ENCODE measurements at regions not wholly inside any gene's neighbourhood (a gene's known extent, or its start where the extent isn't known, plus 50 kb on each side); places are given as distances from the start of the nearest gene placed in this dataset.

- Histone ChIP-seq H3K27ac (no peak overlapping the region), H3K4me3 (no peak overlapping the region), H3K4me1 (replicated peaks) (no peaks in the 10 kb centered on the region), H3K9me3 (no peaks in the 10 kb centered on the region), H3K36me3 (no peaks in the 10 kb centered on the region), H3K27me3 (replicated peaks; ENCODE audit: insufficient read depth) (no peaks in the 10 kb centered on the region)
- WGBS = 40% methylated on average over 2 of the region's 2 CpGs
- intact Hi-C loops (cut with DNase I) = no loop called here
- TF ChIP-seq POLR2A (IDR thresholded peaks at IDR 0.05) (no peak), POLR2AphosphoS5 (IDR thresholded peaks at IDR 0.05) (no peak), CTCF (IDR thresholded peaks at IDR 0.05) (no peak)
- no peak for DNase-seq (ENCODE audit: low spot score)
Observed at GRCh38 chr2:226337941-226338600, 461.5 kb downstream of the IRS1 start.

GRCh38 chr2:226336283-226336682, 463.3 kb downstream of the IRS1 start:
- H3K4me1 ChIP-seq (replicated peaks) = no peaks in the 10 kb centered on the region
- 86% methylated on average over 3 of the region's 3 CpGs for WGBS

GRCh38 chr2:226334981-226335720, 464.5 kb downstream of the IRS1 start:
- no peak for DNase-seq (ENCODE audit: low spot score)
- no peaks in the 10 kb centered on the region for H3K36me3 ChIP-seq
- no peaks in the 10 kb centered on the region for H3K27me3 ChIP-seq (replicated peaks; ENCODE audit: insufficient read depth)
- no peaks in the 10 kb centered on the region for H3K9me3 ChIP-seq
- no peak overlapping the region for H3K4me3 ChIP-seq
- no peak overlapping the region for H3K27ac ChIP-seq
- H3K4me1 ChIP-seq (replicated peaks) = no peaks in the 10 kb centered on the region
- intact Hi-C loops (cut with DNase I) = no loop called here
- 83% methylated on average over 8 of the region's 8 CpGs for WGBS
- TF ChIP-seq POLR2AphosphoS5 (IDR thresholded peaks at IDR 0.05) (no peak), CTCF (IDR thresholded peaks at IDR 0.05) (no peak), POLR2A (IDR thresholded peaks at IDR 0.05) (no peak)

More at GRCh38 chr2:226336283-226336682, 463.3 kb downstream of the IRS1 start:
- no peak for TF ChIP-seq POLR2A (IDR thresholded peaks at IDR 0.05)
- TF ChIP-seq CTCF (IDR thresholded peaks at IDR 0.05) = no peak
- TF ChIP-seq POLR2AphosphoS5 (IDR thresholded peaks at IDR 0.05) = no peak
- Histone ChIP-seq H3K36me3 (no peaks in the 10 kb centered on the region), H3K27me3 (replicated peaks; ENCODE audit: insufficient read depth) (no peaks in the 10 kb centered on the region), H3K27ac (no peak overlapping the region), H3K4me3 (no peak overlapping the region), H3K9me3 (no peaks in the 10 kb centered on the region)
- no peak for DNase-seq (ENCODE audit: low spot score)
- intact Hi-C loops (cut with DNase I) = no loop called here

GRCh38 chr2:226333388-226333787, 466.2 kb downstream of the IRS1 start:
- Histone ChIP-seq H3K27me3 (replicated peaks; ENCODE audit: insufficient read depth) (no peaks in the 10 kb centered on the region), H3K4me1 (replicated peaks) (no peaks in the 10 kb centered on the region), H3K9me3 (no peaks in the 10 kb centered on the region), H3K27ac (no peak overlapping the region), H3K4me3 (no peak overlapping the region), H3K36me3 (no peaks in the 10 kb centered on the region)
- DNase-seq (ENCODE audit: low spot score) = no peak
- TF ChIP-seq CTCF (IDR thresholded peaks at IDR 0.05) = no peak
- no peak for TF ChIP-seq POLR2AphosphoS5 (IDR thresholded peaks at IDR 0.05)
- no peak for TF ChIP-seq POLR2A (IDR thresholded peaks at IDR 0.05)
- intact Hi-C loops (cut with DNase I) = no loop called here
- 84% methylated on average over 4 of the region's 4 CpGs for WGBS

GRCh38 chr2:226330206-226330605, 469.4 kb downstream of the IRS1 start:
- H3K27me3 ChIP-seq (replicated peaks; ENCODE audit: insufficient read depth) = no peaks in the 10 kb centered on the region
- TF ChIP-seq CTCF (IDR thresholded peaks at IDR 0.05) = no peak
- no peak for TF ChIP-seq POLR2A (IDR thresholded peaks at IDR 0.05)
- no peak for TF ChIP-seq POLR2AphosphoS5 (IDR thresholded peaks at IDR 0.05)
- no peaks in the 10 kb centered on the region for H3K36me3 ChIP-seq
- DNase-seq (ENCODE audit: low spot score) = no peak
- no peaks in the 10 kb centered on the region for H3K9me3 ChIP-seq
- H3K27ac ChIP-seq = no peak overlapping the region
- H3K4me1 ChIP-seq (replicated peaks) = no peaks in the 10 kb centered on the region
- H3K4me3 ChIP-seq = no peak overlapping the region
- intact Hi-C loops (cut with DNase I) = no loop called here
